Muscle layer of duodenum (tissue), 2 donors: ENCODE measurements at regions not wholly inside any gene's neighbourhood (a gene's known extent, or its start where the extent isn't known, plus 50 kb on each side); places are given as distances from the start of the nearest gene placed in this dataset.
"Not testable (repeated sequence)": the region's sequence is repeated elsewhere in the genome, so short reads cannot be mapped to it uniquely, and the experiment has no call there.

Source experiments
- H3K27ac ChIP-seq: one replicate; pipeline ENCODE4 v1.7.0; 2013; ENCODE audit warnings: mild to moderate bottlenecking, low read length
- H3K27me3 ChIP-seq: one replicate; pipeline ENCODE4 v1.7.0; 2013; ENCODE audit warnings: low read depth, mild to moderate bottlenecking, control low read depth, low read length
- H3K36me3 ChIP-seq, 2 donors: one replicate each; pipeline ENCODE4 v1.7.0; 2013; ENCODE audit warnings: low read length in 2 of 2, control low read depth in 1 of 2, mild to moderate bottlenecking in 1 of 2; ENCODE audit not compliant: insufficient read depth in 2 of 2, control insufficient read depth in 1 of 2
- H3K4me1 ChIP-seq, 2 donors: one replicate each; pipeline ENCODE4 v1.7.0; 2013; ENCODE audit warnings: low read length in 2 of 2, mild to moderate bottlenecking in 2 of 2, control low read depth in 1 of 2, moderate library complexity in 1 of 2; ENCODE audit not compliant: insufficient read depth in 2 of 2, control insufficient read depth in 1 of 2
- H3K4me3 ChIP-seq, 2 donors: one replicate each; pipeline ENCODE4 v1.7.0; 2013; ENCODE audit warnings: low read length in 2 of 2, low read depth in 1 of 2, mild to moderate bottlenecking in 1 of 2
- H3K9me3 ChIP-seq, 2 donors: one replicate each; pipeline ENCODE4 v1.7.0; 2013; ENCODE audit warnings: low read length in 2 of 2, control low read depth in 1 of 2, mild to moderate bottlenecking in 1 of 2; ENCODE audit not compliant: control insufficient read depth in 1 of 2
- donor health status: healthy.

DNA sequence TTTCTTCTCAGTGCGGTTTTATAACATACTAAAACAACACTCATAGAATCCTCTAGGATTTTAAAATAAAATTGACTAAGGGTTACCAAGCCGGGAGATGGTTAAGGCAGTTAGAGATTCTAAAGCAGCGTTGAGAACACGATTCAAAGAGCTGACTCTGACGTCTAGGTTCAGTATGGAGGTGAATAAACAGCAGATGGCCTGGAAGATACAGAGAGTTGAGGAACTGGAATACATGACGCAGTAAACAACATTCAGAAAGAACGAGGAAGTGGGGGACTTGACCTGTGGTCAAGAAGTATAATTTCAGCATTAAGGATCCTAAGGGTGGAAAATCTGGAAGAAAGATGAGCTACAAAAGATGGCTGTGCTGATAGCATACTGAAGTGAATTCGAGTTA is 68.4 kb upstream of the NBPF26 start:
- H3K27me3 ChIP-seq, H3K36me3 ChIP-seq, H3K4me1 ChIP-seq, H3K4me3 ChIP-seq, H3K27ac ChIP-seq, H3K9me3 ChIP-seq: not testable (repeated sequence)

- not testable (repeated sequence) for H3K27ac ChIP-seq, H3K4me1 ChIP-seq, H3K4me3 ChIP-seq, H3K27me3 ChIP-seq, H3K36me3 ChIP-seq, H3K9me3 ChIP-seq
These were observed 67.6 kb upstream of the NBPF26 start for GRCh38 chr1:120656116-120656515.

GRCh38 chr1:120657804-120658203 is 65.9 kb upstream of the NBPF26 start:
- not testable (repeated sequence) for H3K9me3 ChIP-seq, H3K27ac ChIP-seq, H3K4me1 ChIP-seq, H3K4me3 ChIP-seq, H3K36me3 ChIP-seq, H3K27me3 ChIP-seq

DNA sequence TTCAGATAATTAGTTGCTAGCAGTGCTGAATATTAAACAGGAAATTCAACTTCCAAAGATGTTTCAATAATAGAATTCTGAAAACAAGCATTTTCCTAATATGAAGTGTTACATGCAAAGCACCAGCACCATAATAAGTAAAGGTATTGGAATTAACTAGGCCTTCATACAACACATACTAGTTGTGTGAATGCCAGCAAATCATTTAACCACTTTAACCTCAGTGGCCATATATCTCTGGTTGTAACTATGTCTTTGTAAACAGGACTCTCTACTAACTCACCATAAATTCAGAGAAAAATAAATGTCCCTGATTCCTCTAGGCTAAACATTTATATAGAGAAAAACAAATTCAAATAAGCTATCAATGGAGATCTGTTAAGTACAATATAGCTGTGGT is 65.1 kb upstream of the NBPF26 start:
- H3K27me3 ChIP-seq, H3K27ac ChIP-seq, H3K4me3 ChIP-seq, H3K4me1 ChIP-seq, H3K9me3 ChIP-seq, H3K36me3 ChIP-seq: not testable (repeated sequence)

GRCh38 chr1:120659133-120659532 is 64.6 kb upstream of the NBPF26 start:
- H3K27me3 ChIP-seq, H3K36me3 ChIP-seq, H3K27ac ChIP-seq, H3K4me3 ChIP-seq, H3K9me3 ChIP-seq, H3K4me1 ChIP-seq: not testable (repeated sequence)

DNA sequence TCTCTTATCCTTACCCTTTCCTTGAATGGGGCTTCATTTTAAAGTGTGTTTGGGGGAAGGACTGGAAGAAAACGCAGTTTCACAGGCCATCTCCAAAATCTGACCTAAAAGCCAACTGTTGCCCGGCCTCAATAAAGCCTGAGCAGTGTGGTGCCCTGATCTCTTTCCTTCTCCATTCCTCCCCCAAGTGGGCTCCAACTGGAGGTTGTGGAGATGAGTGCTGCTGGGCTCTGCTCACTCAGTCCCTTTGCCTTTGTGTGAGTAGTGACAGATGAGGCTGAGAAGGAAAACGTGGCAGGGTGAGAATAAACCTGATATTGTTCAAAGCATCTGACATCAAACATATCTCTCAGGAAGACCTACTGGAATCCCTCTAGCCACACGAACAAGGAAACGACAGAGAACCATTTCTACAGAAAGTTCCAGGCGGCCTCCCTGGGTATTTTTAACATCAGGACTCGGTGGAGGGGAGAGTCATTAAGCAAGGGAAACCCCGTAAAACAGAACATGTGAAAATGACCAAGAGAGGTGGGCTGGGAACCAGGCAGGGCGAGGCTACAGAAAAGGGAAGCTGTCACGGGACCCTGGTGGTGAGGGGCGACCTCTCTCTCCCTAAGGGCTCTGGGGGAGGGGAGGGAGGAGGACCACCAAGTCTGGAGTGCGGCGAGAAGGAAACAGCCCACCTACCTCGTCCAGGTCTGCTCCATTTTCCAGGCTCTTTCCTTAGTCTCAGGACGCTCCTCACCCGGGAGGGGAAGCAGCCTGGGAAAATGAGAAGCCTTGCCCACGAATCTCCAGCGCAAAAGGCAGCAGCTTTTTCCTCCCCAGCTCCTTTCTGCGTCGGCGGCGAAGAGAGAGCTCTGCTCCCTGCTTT is 59.1 kb upstream of the NBPF26 start:
- H3K9me3 ChIP-seq, H3K27me3 ChIP-seq, H3K36me3 ChIP-seq, H3K27ac ChIP-seq, H3K4me1 ChIP-seq: not testable (repeated sequence)
- H3K4me3 ChIP-seq = peak overlapping the region in 1 of 2 donors; percentile 19

- not testable (repeated sequence) for H3K27ac ChIP-seq, H3K27me3 ChIP-seq, H3K4me1 ChIP-seq, H3K9me3 ChIP-seq, H3K36me3 ChIP-seq
- H3K4me3 ChIP-seq = peak overlapping the region in 1 of 2 donors; percentile 19
These were observed 58.5 kb upstream of the NBPF26 start for GRCh38 chr1:120665250-120665577.

DNA sequence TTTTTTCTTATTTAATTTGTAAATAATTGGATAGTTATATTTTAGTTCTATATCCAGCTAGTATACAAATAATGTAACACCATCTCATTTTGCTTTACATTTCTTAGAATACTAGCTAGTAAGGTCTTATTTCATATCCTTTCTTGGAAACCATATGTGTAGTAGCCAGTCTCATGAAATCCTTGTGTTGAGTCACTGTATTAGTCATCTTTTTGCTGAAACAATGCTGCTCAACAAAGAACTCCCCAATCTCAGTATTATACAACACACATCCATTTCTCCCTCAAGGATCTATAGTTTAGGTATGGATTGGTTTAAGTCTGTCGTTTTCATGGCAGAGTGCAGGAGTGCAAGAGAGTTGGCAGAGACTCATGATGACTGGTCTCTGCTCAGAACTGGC is 55.6 kb upstream of the NBPF26 start:
- H3K9me3 ChIP-seq, H3K4me3 ChIP-seq, H3K27me3 ChIP-seq, H3K27ac ChIP-seq, H3K4me1 ChIP-seq, H3K36me3 ChIP-seq: not testable (repeated sequence)
